VCaP (cell line): ENCODE measurements at regions not wholly inside any gene's neighbourhood (a gene's known extent, or its start where the extent isn't known, plus 50 kb on each side); places are given as distances from the start of the nearest gene placed in this dataset.

Experiments used
- H3K27ac ChIP-seq: fragments of 450-650 bp; 2 replicates; pipeline ENCODE4 v1.5.1; 2017
- TF ChIP-seq, protein P1 (sequence below): fragments of 450-650 bp; conservative IDR thresholded peaks from 2 replicates; pipeline ENCODE4 v1.5.1; 2017; ENCODE audit warnings: mild to moderate bottlenecking, moderate library complexity

DNA sequence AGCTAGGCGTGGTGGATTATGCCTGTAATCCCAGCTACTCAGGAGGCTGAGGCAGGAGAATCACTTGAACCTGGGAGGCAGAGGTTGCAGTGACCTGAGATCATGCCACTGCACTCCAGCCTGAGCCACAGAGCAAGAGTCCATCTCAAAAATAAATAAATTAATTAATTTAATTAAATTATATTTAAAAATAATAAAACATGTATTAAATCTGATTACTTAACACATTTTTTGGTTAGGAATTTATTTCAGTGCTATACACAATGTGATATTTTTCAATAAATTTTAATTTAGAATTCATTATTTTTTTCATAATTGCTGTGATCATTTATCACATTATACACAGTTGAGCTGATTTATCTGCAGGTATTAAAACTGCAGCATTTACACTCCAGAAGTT lies 1101.5 kb upstream of the MIR17HG start:
- H3K27ac ChIP-seq: no peak overlapping the region
- TF ChIP-seq, protein P1, sequence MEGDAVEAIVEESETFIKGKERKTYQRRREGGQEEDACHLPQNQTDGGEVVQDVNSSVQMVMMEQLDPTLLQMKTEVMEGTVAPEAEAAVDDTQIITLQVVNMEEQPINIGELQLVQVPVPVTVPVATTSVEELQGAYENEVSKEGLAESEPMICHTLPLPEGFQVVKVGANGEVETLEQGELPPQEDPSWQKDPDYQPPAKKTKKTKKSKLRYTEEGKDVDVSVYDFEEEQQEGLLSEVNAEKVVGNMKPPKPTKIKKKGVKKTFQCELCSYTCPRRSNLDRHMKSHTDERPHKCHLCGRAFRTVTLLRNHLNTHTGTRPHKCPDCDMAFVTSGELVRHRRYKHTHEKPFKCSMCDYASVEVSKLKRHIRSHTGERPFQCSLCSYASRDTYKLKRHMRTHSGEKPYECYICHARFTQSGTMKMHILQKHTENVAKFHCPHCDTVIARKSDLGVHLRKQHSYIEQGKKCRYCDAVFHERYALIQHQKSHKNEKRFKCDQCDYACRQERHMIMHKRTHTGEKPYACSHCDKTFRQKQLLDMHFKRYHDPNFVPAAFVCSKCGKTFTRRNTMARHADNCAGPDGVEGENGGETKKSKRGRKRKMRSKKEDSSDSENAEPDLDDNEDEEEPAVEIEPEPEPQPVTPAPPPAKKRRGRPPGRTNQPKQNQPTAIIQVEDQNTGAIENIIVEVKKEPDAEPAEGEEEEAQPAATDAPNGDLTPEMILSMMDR: no peak

DNA sequence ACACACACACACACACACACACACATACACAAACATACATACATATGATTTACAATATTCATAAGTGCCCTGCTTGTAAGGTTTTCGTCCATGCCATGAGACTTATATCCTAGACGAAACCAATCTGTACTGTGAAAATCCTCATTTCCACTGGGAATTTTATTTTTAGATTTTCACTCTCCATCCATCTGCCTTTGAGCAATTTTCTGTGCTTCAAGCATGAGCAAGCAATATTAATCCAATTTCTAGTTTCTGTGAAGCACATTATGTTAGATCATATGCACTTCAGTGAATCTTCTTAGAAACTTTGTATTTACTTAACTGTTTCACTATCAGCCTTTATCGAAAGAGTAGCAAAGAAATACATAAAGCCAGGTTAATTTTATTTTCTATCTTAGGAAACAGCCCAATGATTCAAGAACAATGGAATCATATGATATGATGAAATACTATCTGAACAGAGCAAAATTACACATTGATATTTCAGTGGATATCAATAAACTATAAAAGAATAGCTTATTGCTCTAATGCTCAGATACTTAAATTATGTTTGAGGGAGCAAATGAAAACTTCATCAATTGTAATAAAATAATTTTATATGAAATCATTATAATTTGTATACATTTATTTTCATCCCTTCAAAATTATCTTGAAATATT lies 1100.7 kb upstream of the MIR17HG start:
- H3K27ac ChIP-seq: no peak overlapping the region
- TF ChIP-seq, protein P1: no peak

DNA sequence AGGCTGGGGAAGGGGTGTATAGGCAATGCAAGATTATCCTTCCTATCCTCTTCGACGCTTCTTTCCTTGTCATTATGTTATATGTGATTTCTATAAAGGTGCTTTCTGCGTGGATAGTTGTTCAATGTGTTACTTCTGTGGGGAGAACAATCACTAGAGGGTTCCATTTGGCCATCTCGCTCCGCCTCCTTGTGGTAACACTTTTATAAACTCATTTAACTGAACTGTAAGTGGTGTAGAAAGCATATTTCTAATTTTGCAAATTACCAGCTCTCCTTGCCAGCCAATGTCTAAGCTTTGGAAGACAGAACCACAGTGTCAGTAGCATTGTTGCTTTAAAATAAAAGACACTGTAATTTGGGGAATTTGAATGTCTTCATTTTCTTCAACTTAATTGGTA lies 1093.7 kb upstream of the MIR17HG start:
- TF ChIP-seq, protein P1: no peak
- no peak overlapping the region for H3K27ac ChIP-seq

DNA sequence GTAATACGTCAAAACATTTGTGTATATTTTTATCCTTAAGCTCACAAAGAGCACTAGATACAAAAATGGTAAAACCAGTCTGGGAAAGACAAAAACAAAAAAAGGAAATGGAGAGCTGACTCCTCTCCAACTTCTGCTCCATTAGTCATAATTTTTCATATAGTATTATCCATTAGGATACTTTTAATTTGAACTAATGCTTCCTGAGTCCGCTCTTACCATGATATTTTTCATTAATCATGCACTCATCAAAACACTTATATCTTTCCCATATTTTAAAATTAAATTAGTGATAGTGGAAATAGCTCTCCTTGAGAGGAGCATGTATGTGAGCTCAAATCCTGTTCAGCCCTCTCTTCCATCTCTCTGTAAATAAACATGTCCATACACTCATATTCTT lies 1093.0 kb upstream of the MIR17HG start:
- H3K27ac ChIP-seq: no peak overlapping the region
- TF ChIP-seq, protein P1: no peak

DNA sequence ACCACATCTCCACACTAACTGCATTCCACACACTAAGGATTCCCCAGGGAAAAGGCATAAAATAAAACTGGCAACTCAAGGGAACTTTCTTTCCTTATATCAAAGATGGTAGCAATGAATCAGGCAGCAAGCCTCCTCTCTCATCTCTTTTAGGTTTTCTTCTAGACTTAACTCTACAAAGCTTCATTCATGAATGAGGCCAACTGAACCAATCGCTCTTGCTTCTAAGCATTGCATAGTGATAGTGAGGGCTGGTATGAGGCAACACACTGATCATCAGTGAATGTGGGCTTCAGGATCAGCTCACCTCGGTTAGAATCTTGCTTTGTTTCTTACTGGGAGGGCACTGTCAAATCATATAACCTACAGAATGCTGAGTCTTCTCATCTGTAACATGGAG lies 1090.7 kb upstream of the MIR17HG start:
- TF ChIP-seq, protein P1: no peak
- H3K27ac ChIP-seq: no peak overlapping the region

DNA sequence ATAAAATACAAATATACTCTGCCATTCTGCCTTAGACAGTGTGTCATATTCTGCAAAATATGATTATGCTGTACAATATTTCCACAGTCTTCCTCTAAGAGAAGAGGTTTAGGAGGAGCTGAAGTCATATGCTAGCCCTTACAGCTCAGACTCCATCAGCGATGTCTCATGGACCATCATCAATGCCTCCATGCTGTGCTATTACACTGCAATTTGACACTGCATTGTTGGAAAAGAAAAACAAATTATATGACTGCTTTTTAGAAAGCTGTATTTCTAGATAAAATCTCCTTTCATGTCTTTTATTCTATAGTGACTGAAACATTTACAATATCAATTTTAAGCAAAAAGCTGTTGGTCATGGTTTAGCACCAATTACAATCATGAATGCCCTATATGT lies 1089.4 kb upstream of the MIR17HG start:
- TF ChIP-seq, protein P1: no peak
- no peak overlapping the region for H3K27ac ChIP-seq

DNA sequence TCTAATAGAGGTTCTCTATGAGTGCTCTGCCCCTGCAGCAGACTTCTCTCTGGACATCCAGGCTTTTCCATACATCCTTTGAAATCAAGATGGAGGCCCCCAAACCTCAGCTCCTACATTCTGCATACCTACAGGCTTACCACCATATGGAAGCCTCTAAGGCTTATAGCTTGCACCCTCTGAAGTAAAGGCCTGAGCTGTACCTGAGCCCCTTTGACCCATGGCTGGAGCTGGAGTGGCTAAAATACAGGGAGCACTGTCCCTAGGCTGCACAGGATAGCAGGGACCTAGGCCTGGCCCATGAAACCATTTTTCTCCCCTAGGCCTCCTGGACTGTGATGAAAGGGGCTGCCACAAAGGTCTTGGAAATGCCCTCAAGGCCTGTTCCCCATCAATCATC lies 1086.1 kb upstream of the MIR17HG start:
- TF ChIP-seq, protein P1: no peak
- H3K27ac ChIP-seq: no peak overlapping the region
